ENCODE measurements at regions not wholly inside any gene's neighbourhood (a gene's known extent, or its start where the extent isn't known, plus 50 kb on each side); places are given as distances from the start of the nearest gene placed in this dataset.

- DNase-seq (ENCODE audit: low spot score) = no peak
Measured at GRCh38 chr20:63086421-63087235, 79.9 kb upstream of the BHLHE23 start.

GRCh38 chr20:63085151-63085861, 78.5 kb upstream of the BHLHE23 start:
- no peak for DNase-seq (ENCODE audit: low spot score)

GRCh38 chr20:63084563-63084927, 77.8 kb upstream of the BHLHE23 start:
- DNase-seq (ENCODE audit: low spot score) = no peak

- DNase-seq (ENCODE audit: low spot score) = peak; percentile 77
Measured at GRCh38 chr20:63083831-63084562, 77.2 kb upstream of the BHLHE23 start.

- DNase-seq (ENCODE audit: low spot score) = no peak
Measured at GRCh38 chr20:63082939-63083735, 76.4 kb upstream of the BHLHE23 start.

- DNase-seq (ENCODE audit: low spot score) = no peak
Measured at GRCh38 chr20:63082308-63082938, 75.7 kb upstream of the BHLHE23 start.

- no peak for DNase-seq (ENCODE audit: low spot score)
Measured at GRCh38 chr20:63081831-63082230, 75.1 kb upstream of the BHLHE23 start.

- DNase-seq (ENCODE audit: low spot score) = no peak
Measured at GRCh38 chr20:63081351-63081750, 74.6 kb upstream of the BHLHE23 start.

GRCh38 chr20:63080811-63081210, 74.0 kb upstream of the BHLHE23 start:
- DNase-seq (ENCODE audit: low spot score) = no peak

GRCh38 chr20:63080411-63080810, 73.6 kb upstream of the BHLHE23 start:
- DNase-seq (ENCODE audit: low spot score) = no peak

- no peak for DNase-seq (ENCODE audit: low spot score)
Measured at GRCh38 chr20:63079971-63080370, 73.2 kb upstream of the BHLHE23 start.

GRCh38 chr20:63077705-63078104, 70.9 kb upstream of the BHLHE23 start:
- DNase-seq (ENCODE audit: low spot score) = no peak

GRCh38 chr20:63076421-63076820, 69.7 kb upstream of the BHLHE23 start:
- no peak for DNase-seq (ENCODE audit: low spot score)

GRCh38 chr20:63074631-63075030, 67.9 kb upstream of the BHLHE23 start:
- DNase-seq (ENCODE audit: low spot score) = no peak

- DNase-seq (ENCODE audit: low spot score) = no peak
Measured at GRCh38 chr20:63074182-63074581, 67.4 kb upstream of the BHLHE23 start.

GRCh38 chr20:63073738-63074065, 66.9 kb upstream of the BHLHE23 start:
- DNase-seq (ENCODE audit: low spot score) = no peak

- DNase-seq (ENCODE audit: low spot score) = no peak
Measured at GRCh38 chr20:63072991-63073737, 66.4 kb upstream of the BHLHE23 start.

- no peak for DNase-seq (ENCODE audit: low spot score)
Measured at GRCh38 chr20:63072231-63072791, 65.5 kb upstream of the BHLHE23 start.

- DNase-seq (ENCODE audit: low spot score) = peak; percentile 77
Measured at GRCh38 chr20:63071541-63072181, 64.9 kb upstream of the BHLHE23 start.
